GM19043 (cell line): ENCODE measurements at regions not wholly inside any gene's neighbourhood (a gene's known extent, or its start where the extent isn't known, plus 50 kb on each side); places are given as distances from the start of the nearest gene placed in this dataset.

Source experiments
- ATAC-seq: cut with Tn5 transposase; IDR thresholded peaks from one replicate; pipeline ENCODE4 v1.9.1; 2021; ENCODE audit warnings: low read depth; ENCODE audit not compliant: unreplicated experiment

DNA sequence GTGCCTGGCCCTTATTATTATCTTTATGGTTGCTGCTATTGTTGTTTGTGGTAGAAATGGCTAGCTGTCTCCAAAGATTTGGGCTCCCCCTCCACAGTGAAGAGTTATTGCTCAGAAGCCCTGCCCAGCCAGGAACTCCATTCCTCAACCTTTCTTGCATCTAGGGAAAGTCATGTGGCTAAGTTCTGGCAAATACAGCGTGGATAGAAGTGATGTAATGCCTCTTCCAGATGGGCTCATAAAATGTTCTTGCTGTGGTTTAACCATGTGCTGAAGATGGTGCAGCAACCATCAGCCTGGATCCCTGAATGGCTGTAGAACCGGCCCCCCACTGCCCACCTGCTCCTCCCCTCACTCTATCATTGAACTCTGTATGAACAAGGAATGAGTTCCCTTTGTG is 203.5 kb upstream of the E2F8 start:
- ATAC-seq: no peak

DNA sequence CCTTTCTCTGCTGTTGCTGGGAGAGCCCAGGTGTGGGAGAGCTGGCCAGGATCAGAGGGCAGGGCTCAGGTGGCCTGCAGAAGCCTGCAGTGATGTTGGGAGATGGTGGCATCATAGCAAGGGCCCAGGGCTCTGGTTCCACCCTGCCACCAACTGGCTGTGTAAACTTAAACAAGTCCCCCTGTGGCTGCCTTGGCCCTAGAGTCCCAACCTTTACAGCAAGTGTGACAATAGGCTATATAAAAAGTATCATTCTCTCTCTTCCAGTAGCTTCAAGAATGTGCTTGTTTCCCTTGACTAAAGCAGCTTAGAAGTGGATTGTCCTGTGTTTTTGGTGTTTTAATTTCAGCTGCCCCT is 201.8 kb upstream of the E2F8 start:
- no peak for ATAC-seq

DNA sequence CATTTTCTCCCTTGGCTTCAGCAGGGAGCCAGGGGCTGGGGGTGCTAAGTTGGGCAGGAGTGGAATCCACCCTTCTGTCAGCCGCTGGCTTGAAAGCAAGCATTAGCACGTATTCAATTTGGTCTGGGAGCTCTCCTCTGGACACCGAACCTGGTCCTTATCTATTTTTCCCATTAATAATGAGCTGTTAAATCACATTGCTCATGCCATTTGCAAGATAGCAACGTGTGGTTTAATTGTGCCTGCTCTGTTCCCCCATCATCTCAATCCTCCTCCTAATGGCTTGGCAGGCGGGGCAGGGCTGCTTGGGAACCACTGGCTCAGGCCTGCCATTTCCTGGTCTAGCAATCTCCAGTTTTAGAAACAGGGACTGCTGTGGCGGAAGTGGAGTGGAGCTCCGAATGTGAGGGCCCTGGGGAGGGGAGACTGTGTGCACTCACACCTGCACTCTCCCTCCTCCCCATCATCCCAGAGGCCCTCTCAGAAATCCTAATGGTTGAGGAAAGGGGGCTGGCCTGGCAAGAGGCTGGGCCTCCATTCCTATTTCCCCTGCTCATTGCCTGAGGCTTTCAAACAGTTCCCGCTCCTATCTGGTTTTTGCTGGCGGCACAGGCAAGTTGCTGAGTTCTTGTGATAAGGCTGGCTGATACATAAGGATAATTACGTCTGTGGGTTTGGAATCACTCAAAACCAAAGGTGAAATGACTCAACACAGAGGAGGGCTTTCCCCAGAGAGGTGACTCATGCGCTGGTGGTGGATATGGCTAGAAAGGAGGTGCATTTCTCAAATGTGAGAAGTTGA is 201.2 kb upstream of the E2F8 start:
- ATAC-seq: peak; percentile 90

DNA sequence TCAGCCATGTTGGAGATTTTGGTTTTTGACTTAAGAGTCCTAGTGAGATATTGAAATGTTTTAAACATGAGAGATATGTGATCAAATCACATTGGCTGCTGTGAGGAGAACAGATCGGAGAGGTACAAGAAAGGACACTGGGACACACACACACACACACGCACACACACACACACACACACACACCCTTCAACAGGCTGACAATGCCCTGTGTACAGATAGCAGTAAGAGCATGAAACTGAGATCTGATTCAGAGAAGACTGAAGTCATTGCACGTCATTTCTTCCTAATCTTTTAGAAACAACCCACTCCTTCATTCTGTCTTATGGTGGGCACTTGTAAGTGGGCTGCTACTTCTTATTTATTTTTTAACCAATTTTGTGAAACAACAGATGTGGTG is 200.5 kb upstream of the E2F8 start:
- no peak for ATAC-seq

DNA sequence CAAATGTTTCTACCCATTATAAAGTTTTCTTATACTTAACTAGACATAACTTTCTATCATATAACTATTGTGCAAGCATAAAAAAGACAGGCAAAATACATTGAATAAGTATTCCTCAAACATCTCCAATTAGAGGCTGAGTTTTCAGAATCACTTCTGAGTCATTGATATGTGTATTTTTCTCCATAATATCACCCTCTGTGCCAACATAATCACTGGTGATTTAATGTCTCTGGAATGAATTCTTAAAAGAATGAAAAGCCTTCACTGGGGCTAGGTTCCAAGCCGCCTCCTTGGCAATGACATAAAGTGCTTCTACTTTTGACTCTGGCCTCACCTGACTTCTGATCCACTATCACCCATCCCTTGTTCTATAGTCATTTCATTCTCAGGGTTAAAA is 197.0 kb upstream of the E2F8 start:
- no peak for ATAC-seq

DNA sequence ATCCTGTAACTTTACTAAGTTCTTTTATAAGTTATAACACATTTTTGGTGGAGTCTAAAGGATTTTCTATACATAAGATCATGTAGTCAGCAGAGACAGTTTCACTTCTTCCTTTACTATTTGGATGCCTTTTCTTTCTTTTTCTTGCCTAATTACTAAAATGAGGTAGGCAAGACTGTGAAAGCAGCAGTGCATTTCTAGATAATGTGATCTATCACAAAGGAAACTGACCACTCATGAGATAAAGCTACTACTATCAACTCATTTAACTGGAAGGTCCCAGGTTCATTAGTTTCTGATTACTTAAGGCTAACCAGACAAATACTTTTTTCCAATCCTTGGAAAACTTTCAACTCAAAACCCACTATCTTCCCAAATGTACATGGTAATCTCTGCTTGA is 196.2 kb upstream of the E2F8 start:
- no peak for ATAC-seq

DNA sequence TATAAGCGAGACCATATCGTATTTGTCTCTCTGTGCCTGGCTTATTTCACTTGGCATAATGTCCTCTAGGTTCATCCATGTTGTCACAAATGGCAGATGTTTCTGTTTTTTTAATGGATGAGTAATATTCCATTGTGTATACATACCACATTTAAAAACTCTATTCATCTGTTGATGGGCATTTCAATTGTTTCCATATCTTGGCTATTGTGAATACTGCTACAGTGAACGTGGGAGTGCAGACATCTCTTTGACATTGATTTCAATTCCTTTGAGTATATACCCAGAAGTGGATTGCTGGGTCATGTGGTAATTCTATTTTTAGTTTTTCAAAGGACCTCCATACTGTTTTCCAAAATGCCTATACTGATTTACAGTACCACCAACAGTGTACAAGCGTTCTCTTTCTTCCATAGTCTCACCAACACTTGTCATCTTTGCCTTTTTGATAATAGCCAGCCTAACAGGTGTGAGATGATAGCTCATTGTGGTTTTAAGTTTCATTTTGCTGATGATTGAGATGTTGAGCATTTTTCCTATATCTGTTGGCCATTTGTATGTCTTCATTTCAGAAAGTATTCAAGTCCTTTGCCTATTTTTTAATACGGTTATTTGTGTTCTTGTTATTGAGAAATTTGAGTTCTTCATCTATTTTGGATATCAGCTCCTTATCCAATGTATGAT is 194.7 kb upstream of the E2F8 start:
- no peak for ATAC-seq

DNA sequence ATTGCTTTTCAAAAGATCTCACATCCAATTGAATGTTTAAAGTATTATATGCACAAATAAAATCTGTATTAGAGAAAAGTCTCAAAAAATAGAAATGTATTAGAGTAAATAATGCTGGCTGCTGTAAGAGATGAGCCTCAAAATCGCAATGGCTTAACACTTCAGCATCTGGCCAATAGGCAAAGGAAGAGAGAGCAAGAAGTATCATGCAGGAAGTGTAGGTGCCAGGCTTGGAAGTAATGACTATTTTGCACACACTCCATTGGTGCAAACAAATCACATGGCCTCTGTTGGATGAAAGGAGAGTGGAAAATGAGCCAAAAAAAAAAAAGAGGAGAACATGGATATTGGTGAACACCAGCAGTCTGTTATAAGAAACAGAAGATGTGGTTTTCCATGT is 193.0 kb upstream of the E2F8 start:
- ATAC-seq: no peak

DNA sequence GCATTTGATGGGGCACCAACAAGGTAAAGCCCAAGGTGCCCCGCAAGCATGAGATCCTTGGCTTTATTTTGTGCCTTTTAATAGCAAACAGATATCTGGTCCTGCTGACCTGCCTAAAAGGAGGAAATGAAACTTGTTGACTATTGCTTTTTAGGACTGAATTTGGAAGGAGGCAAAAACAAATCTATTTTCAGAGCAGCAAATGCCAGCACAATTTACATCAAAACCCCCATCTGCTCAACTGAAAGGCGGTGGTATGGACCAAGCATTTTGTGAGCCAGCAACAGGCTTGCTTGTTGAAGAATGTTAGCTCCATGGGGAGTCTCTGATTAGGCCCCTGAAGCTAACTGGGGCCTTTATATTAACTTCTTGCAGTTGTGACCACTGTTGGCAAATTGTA is 192.6 kb upstream of the E2F8 start:
- ATAC-seq: peak; percentile 55

DNA sequence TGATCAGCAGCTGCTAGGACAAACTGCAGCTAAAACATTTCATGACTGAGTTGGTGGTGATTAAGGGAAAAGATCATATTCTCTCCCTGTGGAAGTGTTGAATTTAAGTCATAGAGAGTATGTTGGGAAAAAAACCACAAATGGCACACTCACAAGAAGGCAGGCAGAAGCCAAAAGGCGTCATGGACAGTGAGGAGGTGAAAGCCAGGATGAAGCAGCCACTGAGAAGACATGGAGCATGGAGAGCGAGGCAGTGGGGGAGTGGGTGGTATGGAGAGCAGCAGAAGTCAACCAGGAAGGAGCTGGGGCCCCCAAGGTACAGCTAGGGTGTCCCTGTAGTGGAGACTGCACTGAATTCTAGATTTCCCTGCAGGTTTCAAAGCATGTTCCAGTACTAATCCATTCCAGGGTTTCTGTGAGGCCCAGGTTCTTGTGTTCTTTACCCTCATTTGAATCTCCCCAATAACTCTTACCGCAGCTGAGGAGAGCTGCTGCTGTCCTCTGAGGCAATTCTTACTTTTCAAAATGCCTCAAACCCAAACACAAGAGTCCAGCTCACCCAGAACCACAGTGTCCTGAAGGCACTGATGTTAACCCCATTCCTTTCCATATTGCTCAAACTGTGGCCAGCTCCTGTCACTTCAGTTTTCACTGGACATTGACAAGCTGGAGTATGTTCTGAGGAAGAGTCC is 191.8 kb upstream of the E2F8 start:
- peak; percentile 46 for ATAC-seq

DNA sequence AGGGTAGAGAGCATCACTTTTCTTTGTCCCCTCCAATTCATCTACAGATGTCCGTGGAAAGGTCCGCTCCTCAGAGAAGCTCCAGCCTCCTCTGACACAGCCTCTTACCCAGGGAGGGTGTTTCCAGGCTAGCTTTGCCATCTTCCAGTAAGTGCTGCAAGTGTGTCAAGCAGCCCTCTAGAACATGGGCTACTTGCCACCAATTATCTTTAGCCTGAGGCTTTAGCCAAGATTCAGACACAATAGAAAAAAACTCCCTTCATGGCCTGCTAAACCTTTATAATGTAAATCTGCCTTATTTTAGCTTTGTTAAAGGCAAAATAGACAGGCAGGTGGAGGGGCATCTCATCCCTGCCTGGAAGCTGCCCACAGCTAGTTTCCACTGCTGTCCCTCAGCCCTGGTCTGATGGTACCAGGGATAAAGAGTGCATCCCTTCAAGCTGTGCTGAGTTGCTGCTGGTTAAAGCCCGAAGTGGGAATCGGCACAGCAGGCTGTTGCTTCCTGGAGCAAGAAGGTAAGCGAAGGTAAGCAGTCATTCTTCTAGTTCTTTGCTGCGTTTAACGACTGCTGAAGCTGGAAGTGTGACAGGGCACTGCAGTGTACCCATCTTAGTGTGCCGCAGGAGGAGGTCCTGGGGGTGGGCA is 190.1 kb upstream of the E2F8 start:
- no peak for ATAC-seq

DNA sequence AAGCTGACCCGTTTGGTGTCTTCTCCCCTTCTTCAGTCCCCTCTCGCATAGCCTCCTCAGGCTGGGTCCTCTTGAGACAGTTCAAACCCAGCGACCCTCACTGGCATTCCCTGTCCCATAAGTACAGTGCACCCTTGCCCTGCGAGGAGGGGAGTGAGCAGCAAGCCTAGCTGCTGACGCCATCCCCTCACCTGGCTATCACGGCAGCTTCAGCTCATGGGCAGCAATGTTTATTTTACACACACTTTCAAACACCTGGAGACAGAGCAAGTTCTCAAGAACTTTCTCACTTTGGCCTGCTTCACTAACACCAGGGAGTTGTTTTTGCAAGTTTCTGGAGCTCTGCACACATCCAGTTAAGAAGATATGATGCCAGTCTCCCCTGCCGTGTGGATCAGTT is 189.6 kb upstream of the E2F8 start:
- no peak for ATAC-seq

DNA sequence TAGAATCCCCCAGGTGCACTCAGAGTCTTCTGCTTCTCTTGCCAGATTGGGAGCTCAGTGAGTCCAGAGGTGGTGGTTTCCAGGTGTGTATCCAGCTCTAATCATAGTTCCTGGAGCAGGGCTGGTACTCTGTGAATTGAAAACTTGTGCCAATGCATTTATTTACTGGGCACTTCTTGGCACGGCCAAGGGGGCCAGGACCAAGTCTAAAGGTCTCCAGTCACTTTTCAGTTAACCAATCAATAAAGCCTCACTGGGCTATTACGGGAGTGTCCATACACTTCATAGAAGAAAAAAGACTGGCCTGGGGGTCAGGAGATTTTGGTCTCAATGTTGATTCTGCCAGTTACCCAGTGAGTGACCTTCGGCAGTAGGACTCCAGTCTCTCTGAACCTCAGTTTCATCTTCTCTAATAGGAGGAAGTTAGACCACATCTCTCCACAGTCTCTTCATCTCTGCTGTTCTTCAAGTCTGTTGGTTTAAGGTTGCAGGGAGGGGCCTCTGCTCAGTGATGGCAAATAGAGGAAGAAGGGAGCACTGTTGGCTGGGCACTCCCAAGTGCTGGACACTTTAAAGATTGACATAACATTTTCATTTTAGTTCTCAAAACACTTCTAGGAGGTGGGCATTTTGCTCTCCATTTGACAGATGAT is 188.5 kb upstream of the E2F8 start:
- no peak for ATAC-seq

DNA sequence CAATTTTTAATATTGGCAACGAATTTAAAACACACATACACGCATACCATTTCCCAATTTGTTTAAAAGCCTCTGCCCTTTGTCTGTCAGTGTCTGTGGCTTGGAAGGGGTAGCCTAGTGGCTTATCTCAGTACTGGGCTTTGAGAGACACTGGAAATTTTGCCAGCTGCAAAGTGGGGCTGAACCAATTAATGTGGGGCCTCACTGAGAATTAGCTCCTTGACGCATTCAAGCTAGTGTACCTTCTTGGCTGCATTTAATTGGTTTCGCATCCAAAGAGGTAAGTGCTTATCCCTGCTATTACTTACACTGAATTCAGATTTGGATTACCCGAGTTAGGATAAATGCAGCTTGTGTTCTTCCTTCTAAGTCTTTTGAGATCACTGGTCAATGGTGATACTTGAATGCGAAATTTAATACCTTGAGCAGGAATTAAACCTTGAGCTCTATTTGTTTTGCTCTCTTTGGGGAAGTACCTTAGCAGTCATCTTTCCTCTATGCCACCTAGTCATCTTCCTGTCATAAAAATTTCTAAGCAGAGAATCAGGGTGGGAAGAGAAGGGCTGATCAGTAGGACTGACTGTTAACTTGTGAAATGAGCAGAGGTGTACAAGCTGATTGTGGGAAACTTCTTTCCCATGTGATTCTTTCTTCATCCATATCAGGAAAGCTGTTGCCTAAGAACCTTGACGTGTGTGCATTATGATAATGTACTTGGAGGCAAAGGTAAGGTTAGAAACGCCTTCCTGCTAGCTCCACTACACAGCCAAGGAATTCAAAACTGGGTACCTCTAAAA is 187.7 kb upstream of the E2F8 start:
- ATAC-seq: no peak

DNA sequence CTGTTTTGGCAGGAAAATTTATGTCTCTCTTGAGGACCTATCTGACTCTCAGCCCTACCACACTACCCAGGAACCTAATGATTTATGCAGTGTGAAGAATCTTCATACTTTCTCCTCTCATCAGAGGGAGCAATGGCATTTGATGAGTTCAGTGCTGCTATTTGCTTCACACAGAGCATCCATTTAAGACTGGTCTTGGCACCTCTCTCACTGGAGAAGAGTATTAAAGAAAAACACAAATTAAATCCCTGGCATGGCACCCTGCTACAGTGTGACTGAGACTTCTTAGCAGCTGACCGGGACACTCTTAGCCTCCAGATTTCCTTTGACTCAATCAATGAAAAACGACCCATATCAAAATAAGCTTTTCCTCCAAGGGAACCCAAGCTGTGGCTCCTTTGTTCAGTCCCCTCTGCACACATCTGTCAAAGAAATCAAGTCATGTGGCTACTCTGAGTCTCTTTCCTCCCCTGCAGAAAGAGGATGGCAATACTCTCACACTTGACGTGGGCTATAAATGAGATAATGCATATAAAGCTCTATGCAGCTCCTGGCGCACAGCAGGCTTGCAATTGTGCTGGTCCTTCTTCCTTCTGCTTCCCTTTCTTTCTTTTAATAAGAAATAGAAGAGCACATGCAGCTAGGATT is 186.1 kb upstream of the E2F8 start:
- no peak for ATAC-seq

DNA sequence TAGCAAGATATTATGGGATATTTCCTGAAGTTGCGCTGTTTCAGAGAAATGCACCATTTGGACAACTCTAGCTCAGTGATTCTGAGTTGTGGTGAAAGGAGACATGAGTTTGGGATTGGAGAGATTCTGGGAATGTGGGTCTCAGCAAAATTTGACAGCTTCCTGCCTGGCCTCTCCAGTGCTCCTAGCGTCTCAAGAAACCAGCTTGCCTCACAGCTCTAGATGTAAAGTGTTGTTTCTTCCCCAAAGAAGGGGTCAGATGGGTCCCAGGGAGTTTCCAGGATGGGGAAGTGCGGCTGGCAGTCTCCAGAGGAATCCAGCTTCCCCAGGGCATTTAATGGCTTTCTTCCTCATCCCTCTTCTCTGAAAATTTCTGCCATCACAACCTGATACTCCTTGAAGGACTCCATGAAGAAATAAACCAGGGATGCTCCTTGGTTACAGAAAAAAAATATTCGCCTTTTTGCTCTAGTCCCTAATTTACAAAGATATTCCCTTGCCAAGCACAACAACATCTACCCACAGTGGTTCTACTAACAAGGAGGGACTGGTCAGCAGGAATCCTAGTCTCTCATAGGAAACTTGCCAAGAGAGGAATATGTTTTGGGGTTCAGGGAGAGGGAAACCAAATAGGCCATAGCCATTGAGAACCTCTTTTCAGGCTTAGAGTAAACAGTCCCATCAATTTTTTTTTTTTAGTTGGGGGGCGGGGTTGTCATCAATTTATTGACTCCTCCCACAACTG is 185.4 kb upstream of the E2F8 start:
- ATAC-seq: no peak

DNA sequence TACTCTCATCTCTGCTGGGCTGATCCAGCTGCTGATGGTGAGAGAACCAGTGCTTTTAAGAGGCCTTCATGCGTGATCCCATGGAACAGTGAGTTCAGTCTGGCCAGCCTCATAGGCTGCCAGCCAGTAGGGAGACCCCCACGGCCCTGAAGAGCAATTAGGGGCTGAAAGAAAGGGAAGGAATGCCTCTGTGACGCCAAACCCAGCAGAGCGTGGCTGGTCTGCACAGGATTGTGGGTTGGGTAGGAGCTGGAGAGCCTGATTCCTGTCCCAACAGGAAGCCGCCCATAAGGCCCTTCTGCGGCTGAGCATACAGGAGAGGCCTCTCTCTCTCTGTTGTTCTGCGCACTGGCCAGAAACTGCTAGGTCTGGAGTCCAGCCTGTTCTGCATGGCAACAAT is 181.5 kb upstream of the E2F8 start:
- ATAC-seq: no peak

DNA sequence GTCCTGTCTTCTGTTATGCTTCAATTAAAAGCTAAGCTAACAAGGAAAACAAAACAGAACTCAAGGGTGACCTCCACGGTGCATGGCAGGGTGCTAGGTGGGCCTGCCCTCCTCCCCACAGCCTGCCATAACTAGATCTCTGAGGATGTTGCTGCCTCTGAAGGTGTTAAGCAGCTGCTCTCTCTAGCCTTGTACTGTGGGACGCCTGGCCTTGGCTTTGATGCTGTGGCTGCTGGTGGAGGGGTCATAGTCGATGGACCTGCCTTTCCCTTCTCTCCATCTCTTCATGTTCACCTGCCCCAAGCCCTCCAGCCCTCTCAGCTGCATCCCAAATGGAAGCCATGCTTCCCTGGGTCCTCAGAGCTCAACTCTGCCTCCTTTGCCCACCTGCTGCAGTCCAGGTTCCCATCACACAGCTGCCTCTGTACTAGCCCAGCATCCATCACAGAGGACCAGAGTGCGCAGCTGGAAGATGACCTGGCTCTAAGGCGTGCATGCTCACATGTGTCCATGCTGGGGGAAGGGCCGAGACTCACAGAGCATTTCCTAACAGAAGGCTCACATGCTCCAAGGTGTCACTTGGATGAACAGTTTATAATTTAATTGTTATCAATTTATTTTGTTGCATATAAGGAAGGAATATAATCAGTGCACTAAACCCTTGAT is 180.3 kb upstream of the E2F8 start:
- ATAC-seq: no peak
